DOHH2 (cell line): ENCODE measurements at regions not wholly inside any gene's neighbourhood (a gene's known extent, or its start where the extent isn't known, plus 50 kb on each side); places are given as distances from the start of the nearest gene placed in this dataset.
"Not testable (repeated sequence)": the region's sequence is repeated elsewhere in the genome, so short reads cannot be mapped to it uniquely, and the experiment has no call there.

Experiments
- CTCF ChIP-seq: fragments of 200-600 bp; sonication (generic); IDR thresholded peaks from one replicate; pipeline ENCODE4 v1.5.1; 2014; ENCODE audit warnings: antibody characterized with exemption, mild to moderate bottlenecking, low read depth, low read length; ENCODE audit not compliant: poor library complexity, severe bottlenecking
- EZH2phosphoT487 ChIP-seq: fragments of 200-600 bp; sonication (generic); IDR thresholded peaks from 2 replicates; pipeline ENCODE4 v1.6.1; 2017; ENCODE audit warnings: borderline replicate concordance, mild to moderate bottlenecking, antibody characterized with exemption, low read length, moderate library complexity, mixed read lengths

DNA sequence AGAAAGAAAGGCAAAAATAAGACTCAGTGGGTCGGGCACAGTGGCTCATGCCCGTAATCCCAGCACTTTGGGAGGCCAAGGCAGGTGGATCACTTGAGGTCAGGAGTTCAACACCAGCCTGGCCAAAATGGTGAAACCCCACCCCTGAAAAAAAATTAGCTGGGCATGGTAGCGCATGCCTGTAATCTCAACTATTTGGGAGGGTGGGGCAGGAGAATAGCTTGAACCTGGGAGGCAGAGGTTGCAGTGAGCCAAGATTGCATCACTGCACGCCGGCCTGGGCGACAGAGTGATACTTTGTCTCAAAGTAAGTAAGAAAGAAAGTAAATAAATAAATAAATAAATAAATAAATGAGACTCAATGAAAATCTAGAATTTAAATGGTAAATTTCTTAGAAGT, 145.9 kb upstream of the KRR1 start:
- TF ChIP-seq CTCF, EZH2phosphoT487: not testable (repeated sequence)
